ENCODE measurements at regions not wholly inside any gene's neighbourhood (a gene's known extent, or its start where the extent isn't known, plus 50 kb on each side); places are given as distances from the start of the nearest gene placed in this dataset.
"Not testable (repeated sequence)": the region's sequence is repeated elsewhere in the genome, so short reads cannot be mapped to it uniquely, and the experiment has no call there.

- peaks cover 8% of the 10 kb centered on the region for H3K27me3 Mint-ChIP-seq (ENCODE audit: low read depth, poor library complexity)
- no peak for DNase-seq
- no peaks in the 10 kb centered on the region for H3K36me3 Mint-ChIP-seq (ENCODE audit: low read depth)
- H3K4me3 Mint-ChIP-seq: no peak overlapping the region
- no peak overlapping the region for H3K27ac Mint-ChIP-seq
- H3K4me1 Mint-ChIP-seq: no peaks in the 10 kb centered on the region
- TF ChIP-seq CTCF (IDR thresholded peaks at IDR 0.05): no peak
- no peaks in the 10 kb centered on the region for H3K9me3 Mint-ChIP-seq
Observed at GRCh38 chr15:85276508-85276907, 103.9 kb upstream of the AKAP13 start.

GRCh38 chr15:85276921-85277320, 103.5 kb upstream of the AKAP13 start:
- H3K9me3 Mint-ChIP-seq: no peaks in the 10 kb centered on the region
- no peaks in the 10 kb centered on the region for H3K36me3 Mint-ChIP-seq (ENCODE audit: low read depth)
- no peak overlapping the region for H3K27ac Mint-ChIP-seq
- peaks cover 8% of the 10 kb centered on the region for H3K27me3 Mint-ChIP-seq (ENCODE audit: low read depth, poor library complexity)
- no peak for TF ChIP-seq CTCF (IDR thresholded peaks at IDR 0.05)
- H3K4me1 Mint-ChIP-seq: no peaks in the 10 kb centered on the region
- DNase-seq: no peak
- no peak overlapping the region for H3K4me3 Mint-ChIP-seq

- H3K4me1 Mint-ChIP-seq: no peaks in the 10 kb centered on the region
- no peak for DNase-seq
- no peaks in the 10 kb centered on the region for H3K9me3 Mint-ChIP-seq
- H3K36me3 Mint-ChIP-seq (ENCODE audit: low read depth): no peaks in the 10 kb centered on the region
- H3K4me3 Mint-ChIP-seq: no peak overlapping the region
- no peak for TF ChIP-seq CTCF (IDR thresholded peaks at IDR 0.05)
- no peak overlapping the region for H3K27ac Mint-ChIP-seq
- H3K27me3 Mint-ChIP-seq (ENCODE audit: low read depth, poor library complexity): peaks cover 6% of the 10 kb centered on the region
Observed at GRCh38 chr15:85277847-85278370, 102.5 kb upstream of the AKAP13 start.

GRCh38 chr15:85280203-85280602, 100.2 kb upstream of the AKAP13 start:
- no peak for TF ChIP-seq CTCF (IDR thresholded peaks at IDR 0.05)
- H3K27ac Mint-ChIP-seq: no peak overlapping the region
- no peaks in the 10 kb centered on the region for H3K36me3 Mint-ChIP-seq (ENCODE audit: low read depth)
- no peak overlapping the region for H3K4me3 Mint-ChIP-seq
- no peak for DNase-seq
- H3K9me3 Mint-ChIP-seq: no peaks in the 10 kb centered on the region
- H3K4me1 Mint-ChIP-seq: no peaks in the 10 kb centered on the region
- H3K27me3 Mint-ChIP-seq (ENCODE audit: low read depth, poor library complexity): peaks cover 9% of the 10 kb centered on the region

- TF ChIP-seq CTCF (IDR thresholded peaks at IDR 0.05): no peak
- no peaks in the 10 kb centered on the region for H3K36me3 Mint-ChIP-seq (ENCODE audit: low read depth)
- no peaks in the 10 kb centered on the region for H3K9me3 Mint-ChIP-seq
- H3K4me3 Mint-ChIP-seq: no peak overlapping the region
- H3K27ac Mint-ChIP-seq: no peak overlapping the region
- no peaks in the 10 kb centered on the region for H3K4me1 Mint-ChIP-seq
- DNase-seq: no peak
- H3K27me3 Mint-ChIP-seq (ENCODE audit: low read depth, poor library complexity): peaks cover 18% of the 10 kb centered on the region
Observed at GRCh38 chr15:85281293-85281882, 99.0 kb upstream of the AKAP13 start.

- DNase-seq: no peak
- TF ChIP-seq CTCF (IDR thresholded peaks at IDR 0.05): no peak
- peaks cover 21% of the 10 kb centered on the region for H3K27me3 Mint-ChIP-seq (ENCODE audit: low read depth, poor library complexity)
- H3K4me3 Mint-ChIP-seq: no peak overlapping the region
- no peaks in the 10 kb centered on the region for H3K4me1 Mint-ChIP-seq
- no peak overlapping the region for H3K27ac Mint-ChIP-seq
- H3K36me3 Mint-ChIP-seq (ENCODE audit: low read depth): no peaks in the 10 kb centered on the region
- no peaks in the 10 kb centered on the region for H3K9me3 Mint-ChIP-seq
Observed at GRCh38 chr15:85282504-85283115, 97.8 kb upstream of the AKAP13 start.

- not testable (repeated sequence) for H3K9me3 Mint-ChIP-seq; H3K4me1 Mint-ChIP-seq; H3K4me3 Mint-ChIP-seq; H3K36me3 Mint-ChIP-seq (ENCODE audit: low read depth); H3K27ac Mint-ChIP-seq
- H3K27me3 Mint-ChIP-seq (ENCODE audit: low read depth, poor library complexity): peaks cover 25% of the 10 kb centered on the region
- peak; percentile 19 for DNase-seq
Observed at GRCh38 chr15:85283815-85284214, 96.6 kb upstream of the AKAP13 start.

Measured in nephron progenitor cell (in vitro differentiated cells).